GM12891 (cell line): ENCODE measurements at regions not wholly inside any gene's neighbourhood (a gene's known extent, or its start where the extent isn't known, plus 50 kb on each side); places are given as distances from the start of the nearest gene placed in this dataset.

Experiments used
- PAX5 ChIP-seq: IDR thresholded peaks from 2 replicates; pipeline ENCODE4 v1.6.1; 2011; ENCODE audit warnings: low read length, moderate library complexity, mild to moderate bottlenecking; ENCODE audit not compliant: insufficient read depth, severe bottlenecking
- POLR2A ChIP-seq: IDR thresholded peaks from 2 replicates; pipeline ENCODE4 v1.6.1; 2011; ENCODE audit warnings: low read depth, low read length, control low read depth
- POLR2AphosphoS5 ChIP-seq: IDR thresholded peaks from 2 replicates; pipeline ENCODE4 v1.6.1; 2011; ENCODE audit warnings: low read depth, low read length, control low read depth
- POU2F2 ChIP-seq: IDR thresholded peaks from 2 replicates; pipeline ENCODE4 v1.6.1; 2011; ENCODE audit warnings: low read depth, mild to moderate bottlenecking, control low read depth, low read length, moderate library complexity
- SPI1 ChIP-seq: IDR thresholded peaks from 2 replicates; pipeline ENCODE4 v1.6.1; 2011; ENCODE audit warnings: low read depth, low read length, control low read depth
- TAF1 ChIP-seq: IDR thresholded peaks from 2 replicates; pipeline ENCODE4 v1.6.1; 2011; ENCODE audit warnings: low read depth, low read length, control low read depth

DNA sequence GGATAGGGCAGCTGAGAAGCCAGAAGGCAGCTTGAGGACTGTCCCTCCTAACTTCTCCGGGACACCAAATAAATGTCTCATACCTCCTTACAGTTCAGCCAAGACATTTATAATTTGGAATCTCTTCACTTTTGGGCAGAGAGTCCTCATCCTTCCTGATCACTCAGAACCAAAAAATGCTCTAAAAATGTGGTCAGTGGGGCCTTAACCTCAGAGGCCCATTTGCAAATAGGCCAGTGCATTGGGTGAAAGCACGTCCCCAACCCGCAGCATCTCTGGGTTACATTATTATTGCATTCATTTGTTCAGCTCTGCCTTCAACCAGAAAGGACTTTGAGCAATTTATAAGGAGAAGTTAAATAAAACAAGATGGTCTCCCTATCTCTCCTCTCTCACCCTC, 112.4 kb upstream of the IRX3 start:
- TF ChIP-seq POLR2AphosphoS5, result no peak
- TF ChIP-seq POLR2A, result no peak
- TF ChIP-seq TAF1, result no peak
- no peak for TF ChIP-seq POU2F2
- TF ChIP-seq SPI1, result no peak
- TF ChIP-seq PAX5, result no peak
